ENCODE measurements at regions not wholly inside any gene's neighbourhood (a gene's known extent, or its start where the extent isn't known, plus 50 kb on each side); places are given as distances from the start of the nearest gene placed in this dataset.

DNA sequence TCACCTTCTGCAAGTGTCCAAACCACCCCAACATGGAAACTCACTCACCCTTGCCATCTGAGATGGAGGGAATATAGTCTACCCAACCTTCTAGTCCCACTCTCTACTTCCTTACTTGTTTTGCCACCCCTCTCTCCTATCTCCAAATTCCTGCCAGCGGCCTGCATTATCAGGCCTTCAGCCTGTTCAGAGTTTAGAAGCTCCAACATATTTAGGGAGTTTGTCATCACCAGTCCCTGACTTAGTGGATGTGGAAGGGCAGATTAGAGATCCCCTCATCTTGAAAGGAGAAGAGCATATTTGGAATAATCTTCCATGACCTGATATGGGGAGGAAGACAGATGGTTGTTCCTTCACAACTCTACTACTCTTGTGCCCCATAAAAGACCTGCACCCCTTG is 281.4 kb upstream of the MAP3K7 start:
- no peak overlapping the region for H3K9ac ChIP-seq (ENCODE audit: control insufficient read depth, extremely low read depth, insufficient read depth, low read length)
- H3K4me1 ChIP-seq (ENCODE audit: control insufficient read depth, extremely low read depth, insufficient read depth, low read length) = peaks cover 12% of the 10 kb centered on the region
- no peak for DNase-seq (ENCODE audit: low read depth, low spot score)
- no peak overlapping the region for H3K4me2 ChIP-seq (ENCODE audit: control insufficient read depth, extremely low read depth, insufficient read depth, low read depth, low read length)
- FAIRE-seq = peak; percentile 29
- no peak overlapping the region for H3K4me3 ChIP-seq (ENCODE audit: control insufficient read depth in 2 of 3, extremely low read depth in 1 of 3, insufficient read depth in 2 of 3, low read depth in 1 of 3, low read length in 3 of 3)
- no peak overlapping the region for H2AFZ ChIP-seq (ENCODE audit: control insufficient read depth, low read length)
- dilution Hi-C loops (cut with MboI; ENCODE audit: extremely low pct_ligation_motif_present, low sequenced_read_pairs) = no loop called here
- TF ChIP-seq, protein P1, sequence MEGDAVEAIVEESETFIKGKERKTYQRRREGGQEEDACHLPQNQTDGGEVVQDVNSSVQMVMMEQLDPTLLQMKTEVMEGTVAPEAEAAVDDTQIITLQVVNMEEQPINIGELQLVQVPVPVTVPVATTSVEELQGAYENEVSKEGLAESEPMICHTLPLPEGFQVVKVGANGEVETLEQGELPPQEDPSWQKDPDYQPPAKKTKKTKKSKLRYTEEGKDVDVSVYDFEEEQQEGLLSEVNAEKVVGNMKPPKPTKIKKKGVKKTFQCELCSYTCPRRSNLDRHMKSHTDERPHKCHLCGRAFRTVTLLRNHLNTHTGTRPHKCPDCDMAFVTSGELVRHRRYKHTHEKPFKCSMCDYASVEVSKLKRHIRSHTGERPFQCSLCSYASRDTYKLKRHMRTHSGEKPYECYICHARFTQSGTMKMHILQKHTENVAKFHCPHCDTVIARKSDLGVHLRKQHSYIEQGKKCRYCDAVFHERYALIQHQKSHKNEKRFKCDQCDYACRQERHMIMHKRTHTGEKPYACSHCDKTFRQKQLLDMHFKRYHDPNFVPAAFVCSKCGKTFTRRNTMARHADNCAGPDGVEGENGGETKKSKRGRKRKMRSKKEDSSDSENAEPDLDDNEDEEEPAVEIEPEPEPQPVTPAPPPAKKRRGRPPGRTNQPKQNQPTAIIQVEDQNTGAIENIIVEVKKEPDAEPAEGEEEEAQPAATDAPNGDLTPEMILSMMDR (optimal IDR thresholded peaks at IDR 0.05 in 1 of 3, IDR thresholded peaks at IDR 0.05 in 1 of 3, conservative IDR thresholded peaks at IDR 0.05 in 1 of 3; ENCODE audit: extremely low read depth in 1 of 3, insufficient read depth in 2 of 3, low read length in 3 of 3) = no peak
- TF ChIP-seq EZH2 (IDR thresholded peaks at IDR 0.05; ENCODE audit: low read length) = no peak
- no peaks in the 10 kb centered on the region for H3K9me1 ChIP-seq (ENCODE audit: control insufficient read depth, extremely low read depth, insufficient read depth, low read length)
- H3K79me2 ChIP-seq (ENCODE audit: control insufficient read depth, insufficient read depth, low read length) = no peaks in the 10 kb centered on the region
- H3K27me3 ChIP-seq (ENCODE audit: control insufficient read depth, extremely low read depth, insufficient read depth, low read length) = no peaks in the 10 kb centered on the region
- H4K20me1 ChIP-seq (ENCODE audit: control insufficient read depth, extremely low read depth, insufficient read depth, low read length) = no peaks in the 10 kb centered on the region
- H3K9me3 ChIP-seq (ENCODE audit: control insufficient read depth, low read depth, low read length) = no peaks in the 10 kb centered on the region
- no peak overlapping the region for H3K27ac ChIP-seq (ENCODE audit: control insufficient read depth, insufficient read depth, low read length)
- H3K36me3 ChIP-seq (ENCODE audit: control insufficient read depth in 2 of 2, extremely low read depth in 1 of 2, insufficient read depth in 2 of 2, low read length in 2 of 2) = no peaks in the 10 kb centered on the region

DNA sequence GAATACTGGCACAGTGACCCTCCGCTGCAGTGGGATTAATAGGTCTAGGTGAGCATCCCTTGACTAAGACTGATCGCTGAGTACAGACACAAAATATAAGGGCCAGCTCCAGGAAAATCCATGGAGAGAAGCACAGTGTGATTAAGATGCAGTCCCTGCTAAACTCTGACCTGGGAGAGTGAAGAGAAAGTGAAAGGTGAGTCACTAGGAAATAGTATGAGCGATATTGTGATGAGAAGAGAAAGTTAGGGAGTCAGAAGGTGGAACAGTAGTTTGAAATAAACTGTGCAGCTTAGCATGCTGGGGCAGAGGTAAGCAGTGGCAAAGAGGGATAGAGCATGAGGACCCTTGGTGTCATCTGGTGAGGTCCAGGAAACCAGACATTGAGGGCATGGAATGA is 278.6 kb upstream of the MAP3K7 start:
- Histone ChIP-seq H2AFZ (ENCODE audit: control insufficient read depth, low read length) (no peak overlapping the region), H3K4me3 (ENCODE audit: control insufficient read depth in 2 of 3, extremely low read depth in 1 of 3, insufficient read depth in 2 of 3, low read depth in 1 of 3, low read length in 3 of 3) (no peak overlapping the region), H3K36me3 (ENCODE audit: control insufficient read depth in 2 of 2, extremely low read depth in 1 of 2, insufficient read depth in 2 of 2, low read length in 2 of 2) (no peaks in the 10 kb centered on the region), H3K27me3 (ENCODE audit: control insufficient read depth, extremely low read depth, insufficient read depth, low read length) (no peaks in the 10 kb centered on the region), H3K79me2 (ENCODE audit: control insufficient read depth, insufficient read depth, low read length) (no peaks in the 10 kb centered on the region), H3K9ac (ENCODE audit: control insufficient read depth, extremely low read depth, insufficient read depth, low read length) (no peak overlapping the region), H3K9me3 (ENCODE audit: control insufficient read depth, low read depth, low read length) (no peaks in the 10 kb centered on the region), H4K20me1 (ENCODE audit: control insufficient read depth, extremely low read depth, insufficient read depth, low read length) (no peaks in the 10 kb centered on the region), H3K9me1 (ENCODE audit: control insufficient read depth, extremely low read depth, insufficient read depth, low read length) (no peaks in the 10 kb centered on the region), H3K4me1 (ENCODE audit: control insufficient read depth, extremely low read depth, insufficient read depth, low read length) (peaks cover 5% of the 10 kb centered on the region), H3K27ac (ENCODE audit: control insufficient read depth, insufficient read depth, low read length) (no peak overlapping the region), H3K4me2 (ENCODE audit: control insufficient read depth, extremely low read depth, insufficient read depth, low read depth, low read length) (no peak overlapping the region)
- DNase-seq (ENCODE audit: low read depth, low spot score) = no peak
- TF ChIP-seq, protein P1 (optimal IDR thresholded peaks at IDR 0.05 in 1 of 3, IDR thresholded peaks at IDR 0.05 in 1 of 3, conservative IDR thresholded peaks at IDR 0.05 in 1 of 3; ENCODE audit: extremely low read depth in 1 of 3, insufficient read depth in 2 of 3, low read length in 3 of 3) = no peak
- TF ChIP-seq EZH2 (IDR thresholded peaks at IDR 0.05; ENCODE audit: low read length) = no peak
- FAIRE-seq = peak; percentile 62
- dilution Hi-C loops (cut with MboI; ENCODE audit: extremely low pct_ligation_motif_present, low sequenced_read_pairs) = no loop called here

Data from keratinocyte (primary cell).